GM19455 (cell line): ENCODE measurements at regions not wholly inside any gene's neighbourhood (a gene's known extent, or its start where the extent isn't known, plus 50 kb on each side); places are given as distances from the start of the nearest gene placed in this dataset.
"Not testable (repeated sequence)": the region's sequence is repeated elsewhere in the genome, so short reads cannot be mapped to it uniquely, and the experiment has no call there.

Source experiments
- ATAC-seq: cut with Tn5 transposase; IDR thresholded peaks from one replicate; pipeline ENCODE4 v1.9.1; 2021; ENCODE audit not compliant: unreplicated experiment

GRCh38 chr6:81977486-81977885, 225.0 kb upstream of the TENT5A start:
- no peak for ATAC-seq

DNA sequence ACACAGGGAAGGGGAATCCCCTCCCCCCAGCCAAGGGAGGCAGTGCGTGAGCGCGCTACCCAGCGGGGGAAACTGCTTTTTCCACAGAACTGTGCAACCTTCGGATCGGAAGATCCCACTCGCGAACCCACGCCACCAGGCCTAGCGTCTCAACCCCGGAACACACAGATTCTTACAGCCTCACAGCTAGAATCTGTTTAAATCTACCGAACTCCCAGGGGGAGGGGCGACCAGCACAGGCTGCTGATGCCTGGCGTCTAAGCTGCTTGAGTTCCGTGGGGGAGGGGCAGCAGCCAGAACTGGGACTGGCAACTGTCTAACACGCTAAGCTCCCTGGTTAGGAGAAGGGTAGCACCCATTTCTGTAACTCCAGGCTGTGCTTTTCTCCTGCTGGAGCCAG, 217.3 kb upstream of the TENT5A start:
- ATAC-seq: no peak

- ATAC-seq: no peak
These were observed 216.5 kb upstream of the TENT5A start for GRCh38 chr6:81969011-81969410.

GRCh38 chr6:81966968-81967367, 214.5 kb upstream of the TENT5A start:
- no peak for ATAC-seq

GRCh38 chr6:81962198-81962597, 209.7 kb upstream of the TENT5A start:
- ATAC-seq: no peak

GRCh38 chr6:81950877-81951276, 198.4 kb upstream of the TENT5A start:
- no peak for ATAC-seq

DNA sequence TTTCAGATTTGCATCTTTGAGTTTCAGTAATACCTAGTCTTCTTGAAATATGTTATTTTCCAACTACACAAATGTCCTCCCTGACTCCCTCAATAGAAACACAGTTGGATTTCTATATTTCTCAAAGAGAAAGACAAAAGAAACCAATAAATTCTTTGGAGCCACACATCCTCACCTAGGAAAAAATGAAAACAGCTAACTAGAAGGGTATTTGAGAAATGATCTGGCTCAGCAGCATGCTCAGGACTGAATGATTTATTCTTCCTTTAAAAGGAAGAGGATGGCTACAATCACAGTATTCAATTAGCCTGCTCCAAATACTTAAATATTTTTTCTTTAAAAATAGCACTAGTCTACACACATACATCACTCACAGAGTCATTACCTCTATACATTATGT, 196.4 kb upstream of the TENT5A start:
- ATAC-seq: no peak

DNA sequence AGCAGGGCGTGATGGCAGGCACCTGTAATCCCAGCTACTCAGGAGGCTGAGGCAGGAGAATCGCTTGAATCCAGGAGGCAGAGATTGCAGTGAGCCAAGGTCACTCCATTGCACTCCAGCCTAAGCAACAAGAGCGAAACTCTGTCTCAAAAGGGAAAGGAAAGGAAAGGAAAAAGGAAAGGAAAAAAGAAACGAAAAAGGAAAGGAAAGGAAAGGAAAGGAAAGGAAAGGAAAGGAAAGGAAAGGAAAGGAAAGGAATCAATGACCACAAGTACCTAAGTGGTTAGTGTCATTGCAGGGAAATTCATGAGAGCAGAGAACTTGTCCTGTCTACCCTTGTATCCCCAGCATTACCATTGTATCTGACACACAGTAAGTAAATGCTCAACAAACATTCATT, 195.7 kb upstream of the TENT5A start:
- not testable (repeated sequence) for ATAC-seq

DNA sequence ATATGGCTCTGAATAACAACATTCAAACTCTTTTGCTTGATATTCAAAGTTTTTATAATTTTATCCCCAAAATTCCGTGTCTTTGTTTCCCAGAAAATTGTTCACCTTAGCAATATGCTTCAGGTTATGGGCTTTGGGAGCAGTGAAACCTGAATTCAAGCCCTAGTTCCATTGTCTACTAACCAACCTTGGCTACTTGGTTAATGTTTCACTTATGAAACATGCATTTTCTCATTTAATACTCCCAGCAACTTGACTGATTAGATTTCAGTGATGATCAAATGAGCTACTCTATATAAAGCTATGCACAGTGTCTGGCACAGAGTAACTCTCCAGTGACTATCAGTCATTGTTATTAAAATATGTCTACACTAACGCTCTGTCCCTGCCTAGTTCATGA, 192.2 kb upstream of the TENT5A start:
- no peak for ATAC-seq

DNA sequence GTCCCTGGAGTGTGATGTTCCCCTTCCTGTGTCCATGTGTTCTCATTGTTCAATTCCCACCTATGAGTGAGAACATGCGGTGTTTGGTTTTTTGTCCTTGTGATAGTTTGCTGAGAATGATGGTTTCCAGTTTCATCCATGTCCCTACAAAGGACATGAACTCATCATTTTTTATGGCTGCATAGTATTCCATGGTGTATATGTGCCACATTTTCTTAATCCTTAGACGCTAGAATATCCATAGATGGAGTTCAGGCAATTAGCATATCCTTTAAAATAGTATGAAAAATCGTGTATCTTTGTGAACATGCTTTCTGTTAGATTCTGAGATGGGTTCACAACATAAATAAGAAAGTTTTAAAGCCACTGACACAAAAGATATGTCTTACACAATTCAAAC, 190.4 kb upstream of the TENT5A start:
- ATAC-seq: not testable (repeated sequence)

GRCh38 chr6:81942067-81942370, 189.5 kb upstream of the TENT5A start:
- no peak for ATAC-seq

DNA sequence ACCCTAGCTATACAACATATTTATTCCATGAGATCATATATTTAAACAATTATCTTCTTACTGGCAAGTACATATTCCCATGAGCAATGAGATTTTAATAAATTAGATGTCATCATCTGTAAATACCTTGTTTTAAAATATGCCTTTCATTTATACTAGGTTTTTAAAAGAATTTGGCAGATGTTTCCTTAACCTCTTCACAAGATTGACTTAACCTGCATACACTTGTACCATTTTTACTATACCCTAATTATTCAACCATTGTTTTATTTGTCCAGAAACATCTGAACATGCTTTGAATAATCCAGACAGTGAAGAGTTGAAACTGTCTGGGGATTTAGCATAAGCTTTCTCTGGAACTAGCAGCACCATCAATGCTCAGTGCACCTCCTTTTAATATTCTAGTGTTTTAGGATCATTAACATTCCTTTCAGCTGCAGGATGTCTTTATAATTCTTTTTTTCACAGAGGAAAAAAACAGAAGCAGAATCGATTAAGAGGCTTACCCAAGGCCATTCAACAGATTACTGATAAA, 188.0 kb upstream of the TENT5A start:
- ATAC-seq: no peak

- no peak for ATAC-seq
These were observed 187.3 kb upstream of the TENT5A start for GRCh38 chr6:81939766-81940165.

DNA sequence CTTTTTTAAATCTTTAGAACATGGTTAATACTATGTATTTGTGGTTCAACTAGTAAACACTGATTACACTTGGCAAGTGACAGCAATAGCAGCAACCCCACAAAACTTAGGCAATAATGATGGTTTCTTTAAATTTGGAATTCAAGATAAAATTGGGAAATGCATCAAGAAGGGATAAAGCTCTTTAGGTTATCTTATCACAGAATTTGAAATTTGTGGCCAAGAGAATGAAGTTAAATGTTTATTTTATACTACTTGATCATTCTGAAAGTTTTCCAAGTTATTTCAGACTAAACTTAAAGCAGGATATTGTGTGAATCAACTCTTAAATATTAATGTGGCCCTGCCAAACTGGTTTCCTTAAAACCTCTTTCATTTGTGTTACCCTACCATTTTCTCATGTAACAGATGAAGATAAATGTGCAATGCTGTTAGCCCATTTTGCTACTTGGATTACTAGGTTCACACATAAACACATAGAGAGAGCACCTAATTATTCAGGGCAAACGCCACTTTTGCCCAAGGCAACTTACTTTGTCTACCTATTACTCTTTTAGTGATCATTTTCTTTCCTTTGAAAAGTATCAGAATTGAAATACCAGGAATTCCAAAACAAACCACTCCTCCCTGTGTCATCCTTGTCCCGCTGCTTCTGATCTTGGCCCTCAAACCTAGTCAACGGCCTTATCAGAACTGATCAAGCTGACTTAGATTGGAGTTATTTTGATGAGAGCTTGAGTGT, 186.7 kb upstream of the TENT5A start:
- no peak for ATAC-seq

DNA sequence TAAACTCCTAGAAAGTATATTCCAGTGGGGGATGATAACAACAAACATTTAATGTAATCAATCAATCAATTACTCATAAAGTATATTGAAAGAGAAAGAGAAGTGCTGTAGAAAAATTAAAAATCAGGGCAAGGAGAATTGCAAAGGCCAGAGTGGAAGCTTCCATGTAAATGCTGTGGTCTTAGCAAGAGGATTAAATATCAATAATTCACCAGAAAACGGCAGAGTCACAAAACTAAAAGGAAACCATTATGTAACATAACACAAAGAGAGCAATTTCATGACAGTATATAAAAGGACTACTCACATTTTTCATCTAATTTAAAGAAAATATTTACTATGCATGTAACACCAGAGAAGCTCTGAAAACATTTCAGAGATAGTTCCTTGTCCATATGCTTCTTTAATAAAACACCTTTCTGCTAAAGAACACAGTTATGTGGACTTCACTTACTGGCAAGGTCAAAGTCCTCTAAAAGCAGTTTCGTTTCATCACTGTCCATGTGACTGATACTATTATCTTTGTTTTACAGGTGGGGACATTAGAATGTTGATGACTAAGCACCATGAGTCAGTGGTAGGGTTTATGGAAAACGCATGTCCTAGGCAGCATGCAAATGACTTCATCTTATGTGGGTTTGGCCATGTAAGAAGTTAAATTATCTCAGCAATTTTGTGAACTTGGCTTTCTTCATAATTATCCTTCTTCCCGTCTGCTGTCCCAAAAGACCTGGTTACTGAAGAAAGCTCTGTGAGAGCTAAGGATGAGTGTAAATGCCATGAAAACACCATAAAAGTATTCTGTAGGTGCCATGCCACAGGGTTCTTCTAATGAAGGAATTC, 185.8 kb upstream of the TENT5A start:
- ATAC-seq: no peak

DNA sequence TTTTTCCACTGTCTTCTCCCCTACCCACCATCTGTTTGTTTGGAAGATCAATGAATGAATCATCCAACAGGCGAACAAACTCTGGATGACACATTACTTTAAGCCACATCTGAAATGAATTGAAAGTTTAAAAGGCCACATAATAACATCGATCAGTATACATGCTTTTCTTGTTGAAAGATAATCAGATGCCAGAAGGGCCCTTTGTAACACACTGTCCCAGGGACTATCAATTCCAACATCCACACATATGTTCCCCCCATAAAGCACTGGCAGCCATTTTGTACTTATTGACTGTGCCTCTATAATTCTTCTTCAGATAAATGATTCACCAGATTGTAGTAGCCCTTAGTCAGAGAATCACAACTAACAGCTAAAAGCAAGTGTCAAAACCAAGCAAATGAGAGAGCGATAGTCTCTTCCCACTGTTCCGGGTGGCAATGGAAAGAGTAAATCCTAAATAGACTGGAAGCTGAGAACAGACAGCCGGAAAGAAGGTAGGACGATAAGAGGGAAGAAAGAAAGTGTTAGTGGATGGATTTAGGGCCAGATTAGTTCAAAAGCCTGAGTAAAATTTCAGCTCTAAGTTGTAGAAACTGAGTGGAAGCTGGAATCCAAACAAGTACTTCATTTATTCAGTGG, 184.9 kb upstream of the TENT5A start:
- no peak for ATAC-seq

DNA sequence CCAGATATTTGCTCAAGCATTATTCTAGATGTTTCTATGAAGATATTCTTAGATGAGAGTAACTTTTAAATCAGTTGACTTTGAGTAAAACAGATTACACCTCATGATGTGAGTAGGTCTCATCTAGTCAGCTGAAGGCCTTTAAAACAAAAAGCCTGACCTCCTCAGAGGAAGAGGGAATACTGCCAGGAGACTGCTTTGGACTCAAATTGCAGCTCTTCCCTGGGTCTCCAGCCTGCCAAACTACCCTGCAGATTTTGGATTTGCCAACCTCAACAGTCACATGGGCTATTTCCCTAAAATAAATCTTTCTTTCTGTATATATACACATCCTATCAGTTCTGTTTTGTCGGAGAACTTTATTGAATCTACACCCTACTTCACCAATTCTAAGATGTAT, 182.5 kb upstream of the TENT5A start:
- no peak for ATAC-seq

GRCh38 chr6:81933608-81934051, 181.1 kb upstream of the TENT5A start:
- ATAC-seq: no peak

DNA sequence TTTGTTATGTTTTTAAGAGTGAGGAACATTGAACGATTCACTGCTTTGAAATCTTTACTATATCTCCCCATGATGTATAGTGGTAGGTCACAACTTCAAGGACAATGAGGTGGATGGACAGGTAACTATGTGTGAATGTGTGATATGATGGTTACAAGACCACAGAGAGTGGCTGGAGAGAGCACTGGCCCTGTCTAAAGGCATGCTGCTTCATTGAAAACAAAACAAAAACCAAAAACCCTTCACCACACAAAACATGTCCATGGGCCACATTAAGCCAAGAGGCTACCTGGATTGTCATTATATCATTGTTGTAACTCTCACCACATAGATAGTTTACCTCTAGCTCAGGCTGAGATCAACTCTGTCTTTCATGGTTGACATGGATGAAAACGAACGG, 180.6 kb upstream of the TENT5A start:
- no peak for ATAC-seq

DNA sequence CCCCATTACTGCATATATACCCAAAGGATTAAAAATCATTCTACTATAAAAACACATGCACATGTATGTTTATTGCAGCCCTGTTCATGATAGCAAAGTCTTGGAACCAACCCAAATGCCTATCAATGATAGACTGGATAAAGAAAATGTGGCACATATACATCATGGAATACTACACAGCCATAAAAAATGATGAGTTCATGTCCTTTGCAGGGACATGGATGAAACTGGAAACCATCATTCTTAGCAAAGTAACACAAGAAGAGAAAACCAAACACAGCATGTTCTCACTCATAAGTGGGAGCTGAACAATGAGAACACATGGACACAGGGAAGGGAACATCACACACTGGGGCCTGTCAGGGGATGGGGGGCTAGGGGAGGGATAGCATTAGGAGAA, 180.0 kb upstream of the TENT5A start:
- ATAC-seq: not testable (repeated sequence)

GRCh38 chr6:81929828-81930227, 177.3 kb upstream of the TENT5A start:
- no peak for ATAC-seq

DNA sequence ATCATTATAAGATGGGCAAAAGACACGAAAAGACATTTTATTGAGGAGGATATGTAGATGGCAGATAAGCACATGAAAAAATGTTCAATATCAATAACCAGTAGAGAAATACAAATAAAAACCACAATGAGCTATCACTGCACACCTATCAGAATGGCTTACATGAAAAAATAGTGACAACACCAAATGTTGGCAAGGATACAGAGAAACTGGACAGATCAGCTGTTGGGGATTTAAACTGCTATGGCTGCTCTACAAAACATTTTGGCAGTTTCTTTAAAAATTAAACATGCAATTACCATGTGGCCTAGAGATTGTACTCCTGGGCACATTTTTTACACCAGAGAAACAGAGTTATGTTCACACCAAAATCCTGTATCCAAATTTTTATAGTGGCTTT, 172.7 kb upstream of the TENT5A start:
- no peak for ATAC-seq
